Gastroesophageal sphincter (tissue), 3 donors: ENCODE measurements at regions not wholly inside any gene's neighbourhood (a gene's known extent, or its start where the extent isn't known, plus 50 kb on each side); places are given as distances from the start of the nearest gene placed in this dataset.

Source experiments
- EP300 ChIP-seq: sonication (generic); formaldehyde crosslinking; IDR thresholded peaks from one replicate; pipeline ENCODE4 v1.6.1; 2017; ENCODE audit warnings: antibody characterized with exemption, mild to moderate bottlenecking
- POLR2A ChIP-seq, 2 donors: fragments of 450-650 bp; IDR thresholded peaks; one replicate each; pipeline ENCODE4 v1.6.1; 2017; ENCODE audit warnings: antibody characterized with exemption in 2 of 2, mild to moderate bottlenecking in 2 of 2, moderate library complexity in 1 of 2
- TF ChIP-seq, protein P1 (sequence below), 4 experiments: fragments of 200-600 bp in 2 of 4; fragments of 450-650 bp in 2 of 4; sonication (generic) in 1 of 4; IDR thresholded peaks; one replicate each; pipeline ENCODE4 v1.5.1; 2017 to 2019; ENCODE audit warnings: antibody characterized with exemption in 4 of 4, mild to moderate bottlenecking in 2 of 4, moderate library complexity in 2 of 4

DNA sequence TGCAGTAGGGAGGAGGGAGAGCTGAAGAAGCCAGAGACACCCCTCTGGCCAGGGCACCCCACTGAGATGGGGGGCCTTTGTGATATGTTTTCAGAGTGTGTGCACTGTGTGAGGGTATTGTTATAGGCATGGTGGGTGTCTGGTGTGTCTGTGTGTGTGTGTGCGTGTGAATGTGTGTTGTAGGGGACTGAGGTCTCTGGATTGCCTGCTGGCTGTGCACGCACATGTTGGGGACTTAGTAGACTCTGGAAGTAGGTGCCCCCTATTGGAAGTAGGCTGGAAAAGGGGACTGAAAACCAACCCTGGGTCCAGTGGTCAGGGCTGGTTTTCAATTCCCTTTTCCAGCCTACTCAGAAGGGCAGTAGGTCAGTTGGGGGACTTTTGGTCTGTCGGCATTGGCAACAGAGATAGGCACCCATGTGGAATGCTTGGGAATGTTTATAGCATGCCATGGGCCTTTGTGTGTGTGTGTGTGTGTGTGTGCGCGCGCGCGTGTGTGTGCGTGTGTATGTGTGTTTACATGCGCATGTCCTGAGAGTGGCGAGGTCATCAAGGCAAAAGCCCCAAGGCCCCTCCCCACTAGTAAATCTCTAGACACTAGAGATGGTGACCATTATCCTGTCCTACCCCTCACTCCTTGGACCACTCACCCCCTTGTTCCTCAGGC, 78.8 kb downstream of the HIF1AN start:
- TF ChIP-seq, protein P1, sequence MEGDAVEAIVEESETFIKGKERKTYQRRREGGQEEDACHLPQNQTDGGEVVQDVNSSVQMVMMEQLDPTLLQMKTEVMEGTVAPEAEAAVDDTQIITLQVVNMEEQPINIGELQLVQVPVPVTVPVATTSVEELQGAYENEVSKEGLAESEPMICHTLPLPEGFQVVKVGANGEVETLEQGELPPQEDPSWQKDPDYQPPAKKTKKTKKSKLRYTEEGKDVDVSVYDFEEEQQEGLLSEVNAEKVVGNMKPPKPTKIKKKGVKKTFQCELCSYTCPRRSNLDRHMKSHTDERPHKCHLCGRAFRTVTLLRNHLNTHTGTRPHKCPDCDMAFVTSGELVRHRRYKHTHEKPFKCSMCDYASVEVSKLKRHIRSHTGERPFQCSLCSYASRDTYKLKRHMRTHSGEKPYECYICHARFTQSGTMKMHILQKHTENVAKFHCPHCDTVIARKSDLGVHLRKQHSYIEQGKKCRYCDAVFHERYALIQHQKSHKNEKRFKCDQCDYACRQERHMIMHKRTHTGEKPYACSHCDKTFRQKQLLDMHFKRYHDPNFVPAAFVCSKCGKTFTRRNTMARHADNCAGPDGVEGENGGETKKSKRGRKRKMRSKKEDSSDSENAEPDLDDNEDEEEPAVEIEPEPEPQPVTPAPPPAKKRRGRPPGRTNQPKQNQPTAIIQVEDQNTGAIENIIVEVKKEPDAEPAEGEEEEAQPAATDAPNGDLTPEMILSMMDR (IDR thresholded peaks at IDR 0.05), result no peak
- no peak for TF ChIP-seq EP300
- no peak for TF ChIP-seq POLR2A (IDR thresholded peaks at IDR 0.05)
